HS-27A (cell line): ENCODE measurements at regions not wholly inside any gene's neighbourhood (a gene's known extent, or its start where the extent isn't known, plus 50 kb on each side); places are given as distances from the start of the nearest gene placed in this dataset.

Experiments used
- DNase-seq: peaks from one replicate; pipeline ENCODE4 v3.0.0-alpha.2; 2012; ENCODE audit warnings: low read depth, missing footprints

DNA sequence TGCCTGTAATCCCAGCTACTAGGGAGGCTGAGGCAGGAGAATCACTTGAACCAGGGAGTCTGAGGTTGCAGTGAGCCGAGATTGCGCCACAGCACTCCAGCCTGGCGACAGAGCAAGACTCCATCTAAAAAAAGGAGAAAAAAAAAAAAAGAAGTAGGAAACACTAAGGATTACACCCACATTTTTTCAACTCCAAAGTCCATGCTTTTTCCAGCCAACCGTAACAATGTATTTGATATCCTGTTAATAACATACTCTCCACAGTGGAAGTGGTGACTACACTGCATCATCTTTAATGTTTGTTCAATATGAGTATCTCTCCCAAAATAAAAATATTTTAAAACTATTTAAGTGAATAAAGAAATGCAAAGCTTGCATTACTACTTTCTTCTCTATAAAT lies 481.6 kb upstream of the ACVR2A start:
- no peak for DNase-seq

DNA sequence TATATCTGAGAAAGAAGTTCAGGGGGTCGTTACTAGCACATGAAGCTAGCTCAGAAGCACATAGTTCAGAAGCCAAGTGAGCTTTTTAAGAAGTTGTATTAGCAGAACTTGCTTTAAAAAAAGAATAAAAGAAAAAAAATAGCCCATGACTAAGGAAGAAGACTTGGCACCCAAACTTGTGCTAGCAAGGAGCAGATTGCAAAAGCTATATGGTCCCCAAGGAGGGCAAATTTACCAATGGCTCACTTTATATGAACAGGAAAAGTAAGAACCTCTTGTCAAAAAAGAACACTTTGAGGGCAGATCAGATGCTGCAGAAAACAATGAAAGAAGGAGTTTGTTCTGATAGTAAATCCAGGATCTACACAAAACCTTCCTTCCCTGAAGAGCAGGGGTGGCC lies 486.5 kb upstream of the ACVR2A start:
- no peak for DNase-seq

DNA sequence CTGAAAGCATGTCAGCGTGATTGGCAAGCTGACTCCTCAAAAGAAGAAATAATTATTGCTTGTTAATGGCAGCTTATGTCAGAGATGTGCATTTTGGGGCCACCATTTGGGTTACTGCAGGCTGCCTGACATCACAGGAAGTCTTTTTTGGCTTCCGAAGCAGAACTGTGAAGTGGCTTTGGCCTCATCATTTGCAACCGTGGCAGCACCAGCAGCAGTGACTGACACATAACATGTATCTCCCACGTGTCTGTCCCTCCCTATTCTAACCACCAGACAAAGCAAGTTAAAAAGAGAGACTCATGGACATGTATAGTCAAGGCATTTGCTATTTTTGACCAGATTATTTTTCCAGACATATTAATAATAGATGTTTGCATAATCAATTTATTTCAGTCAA lies 488.7 kb upstream of the ACVR2A start:
- no peak for DNase-seq

DNA sequence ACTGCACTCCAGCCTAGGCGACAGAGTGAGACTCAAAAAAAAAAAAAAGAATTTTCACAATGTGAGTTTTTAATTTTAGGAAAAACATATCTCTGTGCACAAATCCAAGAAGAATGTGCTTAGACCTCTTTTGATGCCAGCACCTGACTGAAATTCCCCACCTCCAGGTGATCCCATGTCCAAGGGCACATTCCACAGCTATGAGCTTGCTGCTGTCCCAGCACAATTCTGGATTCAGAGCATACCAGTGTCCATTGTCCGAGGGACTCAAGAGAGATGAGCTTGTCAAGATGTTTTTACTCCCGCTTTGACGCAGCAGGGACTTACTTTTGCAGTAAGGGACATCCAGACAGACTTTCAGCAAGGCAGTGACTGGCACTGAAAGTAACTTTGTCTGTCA lies 489.1 kb upstream of the ACVR2A start:
- DNase-seq, result no peak

DNA sequence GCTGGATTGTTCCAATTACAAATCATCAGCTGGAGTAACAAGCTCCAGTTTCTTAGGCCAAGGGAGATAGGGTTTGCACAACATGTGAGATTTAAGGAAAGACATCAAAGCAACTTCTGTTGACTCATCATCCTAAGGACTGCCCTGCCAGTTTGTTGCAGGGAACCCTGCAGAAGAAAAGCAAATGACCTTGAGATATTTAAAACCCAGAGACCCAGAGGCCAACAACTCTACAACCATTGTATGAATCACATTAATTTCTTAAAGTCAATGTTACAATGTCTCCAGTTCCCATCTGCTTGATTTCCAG lies 491.8 kb upstream of the ACVR2A start:
- DNase-seq, result no peak

DNA sequence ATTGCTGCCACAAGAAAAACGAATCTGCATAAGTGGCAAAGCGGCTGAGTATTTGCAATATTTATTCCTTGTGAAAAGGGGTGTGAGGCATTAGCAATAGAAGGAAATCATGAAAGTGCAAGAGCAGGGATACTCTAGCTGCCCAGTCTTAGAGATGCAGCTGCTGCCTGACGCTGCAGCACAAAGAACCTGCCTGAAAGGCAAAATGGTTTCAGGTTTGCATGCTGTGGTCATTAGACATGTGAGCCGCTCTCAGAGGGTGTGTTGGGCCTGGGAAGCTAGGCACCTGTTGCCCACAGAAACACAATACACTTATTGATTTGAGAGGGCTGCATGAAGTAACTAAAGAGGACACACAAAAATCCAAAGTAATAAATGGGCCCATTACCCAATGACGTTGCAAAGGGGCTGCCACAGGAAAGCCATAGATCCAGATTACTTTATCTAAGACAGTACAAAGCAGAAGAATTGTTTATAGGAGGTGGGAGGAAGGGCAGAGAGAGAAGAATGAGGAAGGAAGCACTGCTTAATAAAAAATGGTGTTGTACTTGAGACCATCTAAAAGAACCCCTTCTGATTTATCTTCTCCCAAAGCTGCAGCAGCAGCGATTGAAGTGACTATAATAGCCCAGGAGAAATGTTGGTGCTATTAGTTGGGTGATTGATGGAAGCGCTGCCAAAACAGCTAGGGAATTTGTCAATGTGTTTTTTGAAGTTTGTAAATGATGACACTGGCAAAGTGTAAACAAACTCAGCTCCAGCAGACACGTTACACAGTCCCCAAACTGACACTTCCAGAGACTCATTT lies 492.4 kb upstream of the ACVR2A start:
- no peak for DNase-seq

DNA sequence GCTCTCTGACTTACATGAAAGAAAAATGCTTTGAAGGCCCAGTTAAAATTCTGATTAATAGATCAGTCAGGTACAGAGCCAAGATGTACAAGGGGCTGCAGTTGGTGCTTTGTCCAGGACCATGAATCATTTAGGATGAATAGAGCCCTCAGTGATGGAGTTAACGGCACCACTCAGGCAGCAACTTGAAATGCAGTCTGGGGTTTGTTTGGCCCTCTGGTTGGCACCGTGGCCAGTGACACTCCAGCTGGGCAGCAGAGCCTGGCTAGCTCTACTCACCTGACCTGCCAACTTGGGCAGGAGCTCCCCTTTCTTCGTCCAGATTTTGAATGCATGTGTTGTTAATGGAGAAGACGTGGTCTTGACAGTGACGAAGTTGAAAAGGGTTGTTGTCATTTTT lies 493.0 kb upstream of the ACVR2A start:
- no peak for DNase-seq

DNA sequence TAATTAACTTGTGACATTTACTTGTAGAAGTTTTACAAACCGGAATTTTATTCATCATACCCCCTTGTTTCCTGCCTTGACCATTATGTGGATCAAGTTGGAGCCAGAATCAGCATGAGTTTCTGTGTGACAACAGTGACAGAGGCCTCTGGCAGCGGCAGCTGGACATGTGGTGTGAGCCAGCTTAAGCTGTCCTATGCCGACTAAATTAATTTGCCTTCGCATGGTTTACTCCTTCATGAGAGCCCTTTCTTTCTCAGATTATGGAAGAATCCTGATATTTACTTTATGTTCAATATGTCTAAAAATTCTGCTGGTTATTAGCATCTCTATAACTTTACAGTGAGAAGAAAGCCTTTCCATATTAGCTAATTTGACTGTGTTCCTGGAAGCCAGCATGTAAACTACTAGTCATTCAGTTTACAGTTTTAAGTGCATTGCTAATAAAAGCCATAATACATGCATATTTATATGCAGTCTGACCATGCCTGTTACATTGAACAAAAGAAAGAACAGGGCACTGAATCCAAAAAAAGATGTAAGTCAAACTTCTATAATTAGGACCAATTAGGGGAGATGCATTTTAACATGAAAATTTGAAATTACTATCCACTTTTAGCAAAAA lies 495.8 kb upstream of the ACVR2A start:
- DNase-seq, result no peak

DNA sequence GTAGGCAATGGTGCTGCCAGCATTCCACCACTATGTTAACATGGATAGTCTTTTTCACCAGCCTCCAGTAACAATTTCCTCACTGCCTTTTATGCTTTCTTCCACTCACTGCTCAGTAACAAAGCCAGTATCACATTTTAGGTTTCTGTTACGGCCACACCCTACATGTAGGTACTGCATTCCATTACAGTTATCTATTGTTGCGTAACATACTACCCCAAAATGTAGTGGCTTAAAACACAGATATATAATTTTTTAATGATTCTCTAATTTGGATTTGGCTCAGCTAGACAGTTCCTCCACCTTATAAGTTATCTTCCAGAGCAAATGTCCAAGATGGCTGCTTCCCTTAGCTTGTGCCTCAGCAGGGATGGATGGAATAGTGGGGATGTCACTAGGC lies 498.7 kb upstream of the ACVR2A start:
- DNase-seq, result no peak

DNA sequence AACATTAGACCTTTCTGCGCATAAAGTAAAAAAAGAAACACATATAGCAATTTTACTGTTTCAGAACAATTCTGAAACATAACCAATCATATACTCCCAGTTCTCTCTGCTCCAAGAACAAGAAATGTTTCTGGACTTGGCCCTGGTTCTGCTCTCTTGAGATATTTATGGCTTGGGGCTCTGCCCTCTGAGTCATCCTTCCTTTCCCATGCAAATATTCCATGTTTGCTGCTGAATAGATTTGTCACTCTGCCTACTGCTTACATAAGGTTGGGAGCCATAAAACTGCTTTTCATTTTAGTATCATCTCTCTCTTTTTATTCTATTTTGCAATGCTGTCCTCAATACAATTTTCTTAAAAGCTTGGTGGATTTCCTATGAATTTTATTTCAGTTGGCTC lies 499.6 kb upstream of the ACVR2A start:
- DNase-seq, result peak; percentile 30

DNA sequence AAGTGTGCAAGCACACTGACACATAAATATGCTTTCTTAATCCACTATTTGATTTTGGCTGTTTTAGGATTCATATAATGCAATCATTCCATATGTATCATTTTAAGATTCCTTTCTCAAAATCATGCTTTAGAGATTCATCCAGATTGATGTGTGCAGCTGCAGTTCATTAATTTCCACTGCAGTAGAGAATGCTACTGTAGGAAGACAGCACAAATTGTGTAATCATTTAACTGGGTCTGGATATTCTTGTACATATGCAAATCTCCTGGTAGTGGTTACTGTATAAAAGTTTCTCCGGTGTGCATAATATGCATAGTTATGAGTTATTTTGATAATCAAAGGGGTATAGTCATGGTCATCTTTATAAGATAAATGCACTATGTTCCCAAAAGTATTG lies 502.5 kb upstream of the ACVR2A start:
- no peak for DNase-seq

DNA sequence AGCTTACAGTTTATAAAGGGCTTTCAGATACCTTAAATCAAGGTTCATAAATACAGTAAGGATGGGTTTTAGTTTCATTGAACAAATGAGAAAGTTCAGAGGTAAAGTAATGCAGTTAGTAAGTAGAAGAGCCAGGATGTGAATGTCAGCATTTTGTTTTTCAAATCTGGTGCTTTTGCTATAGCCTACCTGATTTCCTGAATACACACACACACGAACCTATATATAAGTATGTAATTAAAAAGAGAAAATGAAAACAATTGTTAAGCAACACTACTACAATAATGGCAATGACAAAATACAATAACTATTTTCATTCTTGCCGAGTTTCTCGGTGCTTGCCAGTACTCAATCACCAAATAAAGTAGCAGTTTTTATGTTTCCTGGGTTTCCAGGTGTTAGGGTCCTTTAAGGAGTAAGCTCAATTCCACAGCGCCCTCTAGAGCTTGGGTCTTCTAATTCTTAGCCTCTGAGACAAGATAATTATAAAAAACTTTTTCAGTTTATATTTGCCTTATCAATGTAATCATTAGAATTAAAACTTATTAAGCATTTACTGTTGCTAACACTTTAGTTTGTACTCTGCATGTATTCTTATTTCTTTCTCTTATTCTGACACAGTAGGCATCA lies 512.9 kb upstream of the ACVR2A start:
- peak; percentile 14 for DNase-seq

DNA sequence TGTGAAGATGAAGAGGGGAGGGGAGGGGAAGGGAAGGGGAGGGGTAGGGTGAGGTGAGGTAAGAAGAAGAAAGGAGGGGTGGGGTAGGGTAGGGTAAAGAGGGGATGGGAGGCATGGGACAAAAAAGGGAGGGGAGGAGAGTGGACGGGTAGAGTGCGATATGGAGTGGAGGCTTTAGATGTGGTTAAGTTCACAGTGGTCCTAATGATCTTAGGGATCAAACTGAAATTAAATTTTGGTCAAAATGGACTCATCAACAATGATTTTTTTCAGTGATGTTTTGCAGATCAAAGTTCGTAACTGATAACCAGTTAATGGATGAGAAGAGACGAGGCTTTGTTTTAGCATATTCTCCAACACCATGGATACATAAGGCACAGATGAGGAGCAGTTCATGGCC lies 513.9 kb upstream of the ACVR2A start:
- no peak for DNase-seq

DNA sequence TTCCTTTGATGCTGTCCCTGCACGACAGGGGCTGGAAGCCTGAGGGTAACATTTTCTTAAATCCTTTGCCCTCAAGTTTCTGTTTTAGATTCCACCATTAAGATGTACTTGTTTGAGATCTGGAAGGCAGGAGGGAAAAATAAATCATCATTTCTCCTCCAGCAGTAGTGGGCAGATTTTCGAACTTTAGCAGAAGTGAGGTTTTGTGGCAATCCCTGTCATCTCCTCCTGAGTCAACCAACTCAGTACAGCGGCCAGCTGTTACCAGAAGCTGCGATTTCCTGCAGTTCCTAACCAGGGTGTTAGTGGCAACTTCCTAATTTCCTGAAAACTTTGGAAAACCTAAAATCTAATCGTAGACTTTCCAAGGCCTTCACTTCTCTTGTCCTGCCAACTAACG lies 517.2 kb upstream of the ACVR2A start:
- DNase-seq, result no peak

DNA sequence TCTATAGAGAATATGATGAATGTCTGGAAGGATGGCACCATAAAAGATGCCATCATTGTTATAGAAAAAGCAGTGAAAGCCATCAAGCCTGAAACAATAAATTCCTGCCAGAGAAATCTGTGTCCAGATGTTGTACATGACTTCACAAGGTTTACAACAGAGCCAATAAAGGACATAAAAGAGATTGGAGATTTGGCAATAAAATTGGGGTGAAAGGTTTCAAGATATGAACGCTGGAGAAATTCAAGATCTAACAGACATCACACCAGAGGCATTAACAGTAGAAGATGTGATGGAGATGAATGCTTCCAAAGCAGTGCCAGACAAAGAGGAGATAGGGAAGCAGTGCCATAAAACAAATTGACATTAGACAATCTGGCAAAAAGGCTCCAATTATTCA lies 518.8 kb upstream of the ACVR2A start:
- DNase-seq, result no peak

DNA sequence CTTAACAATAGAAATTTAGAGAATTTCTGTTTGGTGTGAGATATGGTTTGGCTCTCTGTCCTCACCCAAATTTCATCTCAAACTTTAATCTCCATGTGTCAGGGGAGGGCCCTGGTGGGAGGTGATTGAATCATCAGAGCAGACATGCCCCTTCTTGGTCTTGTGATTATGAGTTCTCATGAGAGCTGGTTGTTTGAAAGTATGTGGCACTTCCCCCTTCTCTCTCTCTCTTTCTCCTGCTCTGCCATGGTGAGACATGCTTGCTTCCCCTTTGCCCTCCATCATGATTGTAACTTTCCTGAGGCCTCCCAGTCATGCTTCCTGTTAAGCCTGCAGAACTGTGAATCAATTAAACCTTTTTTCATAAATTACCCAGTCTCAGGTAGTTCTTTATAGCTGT lies 524.7 kb upstream of the ACVR2A start:
- no peak for DNase-seq

DNA sequence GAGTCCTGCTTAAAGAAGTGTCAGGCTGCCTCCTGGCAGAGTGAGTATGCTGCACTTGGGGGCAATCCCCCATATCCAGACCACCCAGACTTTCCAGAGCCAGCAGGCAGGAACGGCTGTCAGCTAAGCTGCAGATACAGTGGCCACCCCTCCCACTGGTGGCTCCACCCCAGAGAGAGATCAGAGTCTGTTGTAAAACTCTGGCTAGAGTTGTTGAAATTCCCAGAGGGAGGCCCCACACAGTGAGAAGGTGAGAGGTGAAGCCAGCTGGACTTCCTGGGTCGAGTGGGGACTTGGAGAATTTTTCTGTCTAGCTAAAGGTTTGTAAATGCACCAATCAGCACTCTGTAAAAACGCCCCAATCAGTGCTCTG lies 533.8 kb upstream of the ACVR2A start:
- DNase-seq, result no peak

DNA sequence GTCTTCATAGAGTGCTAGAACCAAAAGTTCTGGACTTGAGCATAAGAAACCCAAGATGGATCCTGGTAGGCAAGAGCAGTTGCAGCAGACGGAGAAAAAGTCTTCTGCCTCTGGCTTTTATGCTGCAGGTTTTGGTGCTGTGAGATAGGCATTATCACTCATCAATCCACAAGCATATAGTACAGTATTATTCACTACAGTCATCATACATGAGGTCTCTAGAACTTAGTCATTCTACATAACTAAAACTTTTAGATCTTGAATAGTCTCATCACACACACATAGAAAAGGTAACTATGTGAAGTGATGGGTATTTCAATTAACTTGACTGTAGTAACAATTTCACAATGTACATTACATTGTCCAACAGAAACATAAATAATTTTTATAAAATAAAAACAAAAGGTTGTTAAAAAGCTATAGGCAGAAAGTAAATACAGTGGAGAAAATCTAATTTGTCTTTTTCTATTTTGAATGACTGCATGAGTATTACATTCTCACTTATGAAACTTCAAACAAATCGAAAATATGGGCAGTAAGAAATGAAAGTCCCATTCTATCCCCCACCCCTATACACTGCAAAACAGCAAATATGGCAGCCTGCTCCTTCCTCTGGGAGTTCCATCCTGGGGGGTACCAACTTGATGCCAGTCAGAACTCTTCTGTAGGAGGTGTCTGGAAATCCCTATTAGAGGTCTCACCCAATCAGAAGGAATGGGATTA lies 534.3 kb upstream of the ACVR2A start:
- no peak for DNase-seq

DNA sequence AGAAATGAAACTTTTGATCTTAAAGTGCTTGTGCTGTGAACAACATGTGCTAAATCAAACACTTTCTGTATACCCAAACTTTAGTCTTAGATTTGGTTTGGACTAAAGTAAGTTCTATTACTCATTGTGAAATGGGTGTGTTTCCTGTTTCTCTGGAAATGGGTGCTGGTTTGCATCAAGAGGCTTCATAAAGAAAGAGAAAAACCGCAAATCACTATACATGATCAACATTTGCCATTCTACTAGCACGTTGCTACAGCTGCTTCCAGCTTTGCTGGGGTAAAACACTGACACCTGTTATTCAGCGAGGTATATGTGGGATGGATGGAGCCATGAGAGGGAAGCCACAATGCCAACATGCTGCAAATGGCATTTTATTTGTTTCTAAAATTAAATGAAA lies 547.0 kb upstream of the ACVR2A start:
- DNase-seq, result no peak

DNA sequence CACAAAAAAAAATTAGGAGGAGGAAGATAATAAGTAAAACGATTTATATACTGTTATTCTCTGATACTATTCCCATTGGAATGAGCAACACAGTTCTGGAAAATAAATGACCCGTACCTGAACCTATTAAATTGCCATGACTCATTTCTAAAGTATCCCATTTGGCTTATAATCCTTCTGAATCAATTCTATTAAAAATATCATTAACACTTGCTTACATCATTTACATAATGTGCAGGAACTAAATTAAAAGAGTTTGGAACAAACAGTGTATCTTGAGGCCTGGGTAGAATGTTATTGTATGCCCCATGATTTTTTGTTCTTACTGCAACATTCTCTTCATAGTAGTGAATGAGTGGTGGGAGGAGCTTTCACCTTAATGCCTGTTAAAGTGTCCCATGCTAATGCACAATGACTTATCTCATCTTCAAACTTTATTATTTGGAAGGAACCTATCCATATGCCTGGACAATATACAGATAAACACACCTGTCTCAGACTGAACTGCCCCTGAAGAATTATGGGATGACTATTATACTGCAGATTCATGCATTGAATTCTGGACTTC lies 549.9 kb upstream of the ACVR2A start:
- DNase-seq, result no peak

DNA sequence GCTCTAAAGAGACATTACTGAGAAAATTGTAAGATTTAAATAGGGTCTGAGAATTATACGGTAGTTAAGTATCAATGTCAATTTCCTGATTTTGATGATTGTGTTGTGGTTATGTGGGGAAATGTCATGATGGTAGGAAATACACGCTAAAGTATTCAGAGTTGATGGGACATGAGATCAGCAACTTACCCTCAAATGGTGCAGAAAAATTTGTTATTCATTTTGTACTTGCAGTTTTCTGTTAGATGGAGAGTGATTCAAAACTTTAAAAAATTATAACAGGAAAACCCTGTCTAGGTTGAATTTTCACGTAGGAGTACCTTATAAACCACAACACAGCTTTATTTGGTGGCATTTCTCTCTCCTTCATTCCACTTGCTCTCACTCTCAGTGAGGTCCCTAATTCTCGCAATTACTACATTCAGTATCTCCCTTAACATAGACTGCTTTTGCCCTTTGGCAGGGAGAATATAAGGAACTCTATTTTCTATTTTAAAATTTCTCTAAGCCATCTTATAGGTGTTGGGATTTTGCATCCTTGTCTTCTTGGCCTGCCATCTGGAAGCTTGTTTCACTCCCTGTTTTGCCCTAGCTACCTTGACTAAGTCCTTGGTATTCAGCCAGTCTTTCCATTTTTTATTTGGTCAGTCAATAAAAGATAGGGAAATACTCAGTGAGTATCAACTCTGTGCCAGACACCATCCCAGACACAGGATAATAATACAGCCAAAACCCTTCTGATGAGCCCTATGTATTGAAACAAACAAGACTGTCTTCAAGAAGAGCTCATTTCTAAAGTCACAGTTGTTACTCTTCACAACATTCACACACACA lies 550.6 kb upstream of the ACVR2A start:
- no peak for DNase-seq

DNA sequence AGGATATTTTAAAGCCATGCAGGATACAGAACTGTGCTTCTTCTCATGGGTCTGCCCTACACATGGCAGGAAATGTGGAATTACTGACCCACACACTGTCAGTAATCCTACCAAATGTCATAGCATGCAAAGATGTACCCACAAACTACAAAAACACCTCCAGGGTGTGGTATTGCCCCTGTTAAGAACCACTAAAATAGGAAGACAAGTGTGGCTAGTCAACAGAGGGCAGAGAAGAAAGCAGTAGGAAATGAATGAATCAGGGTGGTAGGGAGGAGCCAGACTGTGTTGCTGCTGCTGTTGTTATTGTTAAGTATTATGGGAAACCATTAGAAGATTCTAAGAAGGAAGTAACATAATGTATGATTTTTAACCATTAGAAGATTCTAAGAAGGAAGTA lies 556.7 kb upstream of the ACVR2A start:
- no peak for DNase-seq
